ENCODE measurements at regions not wholly inside any gene's neighbourhood (a gene's known extent, or its start where the extent isn't known, plus 50 kb on each side); places are given as distances from the start of the nearest gene placed in this dataset.

GRCh38 chr19:34309368-34310138 lies 55.2 kb downstream of the GARRE1 start:
- no peak for TF ChIP-seq CTCF (IDR thresholded peaks at IDR 0.05; ENCODE audit: insufficient read depth, low read depth, low read length)
- no peak for TF ChIP-seq EZH2 (IDR thresholded peaks at IDR 0.05; ENCODE audit: insufficient read depth, low read length)
